A673 (cell line): ENCODE measurements at regions not wholly inside any gene's neighbourhood (a gene's known extent, or its start where the extent isn't known, plus 50 kb on each side); places are given as distances from the start of the nearest gene placed in this dataset.

Experiments used
- BruUV-seq: library from RNA; stranded (reverse); fragments of 400-500 nt; replicated peaks from 2 replicates; lab custom pipeline; 2021; lab: Mats Ljungman, UMichigan
- CTCF ChIA-PET: fragments of 300-600 bp; sonication (Branson Sonifier 250); formaldehyde crosslinking; loops from one replicate; lab custom pipeline; 2022; ENCODE audit warnings: antibody characterized with exemption; lab: Charles Lee
- POLR2A ChIA-PET: fragments of 300-600 bp; sonication (Branson Sonifier 250); formaldehyde crosslinking; loops from one replicate; lab custom pipeline; 2022; ENCODE audit warnings: antibody characterized with exemption; ENCODE audit not compliant: low non-redundant PET; lab: Charles Lee
- DNase-seq: peaks from one replicate; pipeline ENCODE4 v3.0.0-alpha.2; 2015; ENCODE audit warnings: low spot score
- H3K27ac ChIP-seq: fragments of 200-600 bp; sonication (generic); 2 replicates; pipeline ENCODE4 v1.5.1; 2016; ENCODE audit warnings: mixed run types, low read depth, mild to moderate bottlenecking, mixed read lengths, antibody characterized with exemption, low read length; ENCODE audit not compliant: poor library complexity, severe bottlenecking
- H3K27me3 ChIP-seq: fragments of 200-600 bp; sonication (generic); replicated peaks from 2 replicates; pipeline ENCODE4 v1.6.1; 2017; ENCODE audit warnings: mixed run types, low read depth, mild to moderate bottlenecking, mixed read lengths, antibody characterized with exemption, low read length; ENCODE audit not compliant: insufficient read depth, poor library complexity
- H3K36me3 ChIP-seq: fragments of 200-600 bp; sonication (generic); 2 replicates; pipeline ENCODE4 v1.6.1; 2016; ENCODE audit warnings: mixed run types, mild to moderate bottlenecking, mixed read lengths, antibody characterized with exemption, low read length; ENCODE audit not compliant: insufficient read depth, poor library complexity, severe bottlenecking
- H3K4me1 ChIP-seq: fragments of 200-600 bp; sonication (generic); 2 replicates; pipeline ENCODE4 v1.6.1; 2017; ENCODE audit warnings: mixed run types, mild to moderate bottlenecking, mixed read lengths, antibody characterized with exemption, low read length; ENCODE audit not compliant: insufficient read depth, poor library complexity, severe bottlenecking
- H3K4me3 ChIP-seq: fragments of 200-600 bp; sonication (generic); 2 replicates; pipeline ENCODE4 v1.5.1; 2016; ENCODE audit warnings: low read depth, mixed run types, mild to moderate bottlenecking, mixed read lengths, low read length; ENCODE audit not compliant: poor library complexity, severe bottlenecking
- H3K9me3 ChIP-seq: fragments of 200-600 bp; sonication (generic); 2 replicates; pipeline ENCODE4 v1.6.1; 2016; ENCODE audit warnings: mixed run types, low read depth, mild to moderate bottlenecking, mixed read lengths, antibody characterized with exemption, low read length; ENCODE audit not compliant: poor library complexity, severe bottlenecking
- CTCF ChIP-seq: fragments of 300-800, 200-600 bp; sonication (generic); conservative IDR thresholded peaks from 2 replicates; pipeline ENCODE4 v1.5.1; 2017; ENCODE audit warnings: low read depth, mild to moderate bottlenecking, antibody characterized with exemption, low read length, moderate library complexity, mixed read lengths
- EZH2 ChIP-seq: fragments of 200-600 bp; sonication (generic); IDR thresholded peaks from 2 replicates; pipeline ENCODE4 v1.6.1; 2017; ENCODE audit warnings: borderline replicate concordance, low read depth, mild to moderate bottlenecking, mixed read lengths, antibody characterized with exemption, low read length; ENCODE audit not compliant: poor library complexity, severe bottlenecking
- intact Hi-C: fragments of 100-400 bp; cut with micrococcal nuclease; formaldehyde crosslinking; loops from one replicate; pipeline ENCODE4 v1.10.0; 2022; ENCODE audit not compliant: unreplicated experiment

- CTCF ChIA-PET, result no interaction called here
- no peak for TF ChIP-seq EZH2
- TF ChIP-seq CTCF, result no peak
Observed at GRCh38 chr18:41075212-41075611, 879.8 kb upstream of the PIK3C3 start.

GRCh38 chr18:41073372-41073954 lies 881.6 kb upstream of the PIK3C3 start:
- POLR2A ChIA-PET, result no interaction called here
- H3K9me3 ChIP-seq, result no peaks in the 10 kb centered on the region
- DNase-seq, result no peak
- intact Hi-C loops, result no loop called here
- no peaks in the 10 kb centered on the region for H3K27me3 ChIP-seq
- TF ChIP-seq CTCF, result no peak
- no peak for TF ChIP-seq EZH2
- no peaks in the 10 kb centered on the region for H3K36me3 ChIP-seq
- H3K4me1 ChIP-seq, result no peaks in the 10 kb centered on the region
- H3K4me3 ChIP-seq, result no peak overlapping the region
- BruUV-seq, result no TSS peak
- CTCF ChIA-PET, result no interaction called here
- H3K27ac ChIP-seq, result no peak overlapping the region

More at GRCh38 chr18:41075212-41075611, 879.8 kb upstream of the PIK3C3 start:
- Histone ChIP-seq H3K4me3 (no peak overlapping the region), H3K9me3 (no peaks in the 10 kb centered on the region), H3K27ac (no peak overlapping the region), H3K27me3 (no peaks in the 10 kb centered on the region), H3K4me1 (no peaks in the 10 kb centered on the region), H3K36me3 (no peaks in the 10 kb centered on the region)
- POLR2A ChIA-PET, result no interaction called here
- BruUV-seq, result no TSS peak
- no peak for DNase-seq
- intact Hi-C loops, result no loop called here

GRCh38 chr18:41072946-41073345 lies 882.1 kb upstream of the PIK3C3 start:
- H3K27me3 ChIP-seq, result no peaks in the 10 kb centered on the region
- H3K27ac ChIP-seq, result no peak overlapping the region
- H3K36me3 ChIP-seq, result no peaks in the 10 kb centered on the region
- no peaks in the 10 kb centered on the region for H3K4me1 ChIP-seq
- ChIA-PET CTCF (no interaction called here), POLR2A (no interaction called here)
- intact Hi-C loops, result no loop called here
- BruUV-seq, result no TSS peak
- no peak overlapping the region for H3K4me3 ChIP-seq
- TF ChIP-seq EZH2, result no peak
- TF ChIP-seq CTCF, result no peak
- no peak for DNase-seq
- H3K9me3 ChIP-seq, result no peaks in the 10 kb centered on the region
